ENCODE measurements at regions not wholly inside any gene's neighbourhood (a gene's known extent, or its start where the extent isn't known, plus 50 kb on each side); places are given as distances from the start of the nearest gene placed in this dataset.

DNA sequence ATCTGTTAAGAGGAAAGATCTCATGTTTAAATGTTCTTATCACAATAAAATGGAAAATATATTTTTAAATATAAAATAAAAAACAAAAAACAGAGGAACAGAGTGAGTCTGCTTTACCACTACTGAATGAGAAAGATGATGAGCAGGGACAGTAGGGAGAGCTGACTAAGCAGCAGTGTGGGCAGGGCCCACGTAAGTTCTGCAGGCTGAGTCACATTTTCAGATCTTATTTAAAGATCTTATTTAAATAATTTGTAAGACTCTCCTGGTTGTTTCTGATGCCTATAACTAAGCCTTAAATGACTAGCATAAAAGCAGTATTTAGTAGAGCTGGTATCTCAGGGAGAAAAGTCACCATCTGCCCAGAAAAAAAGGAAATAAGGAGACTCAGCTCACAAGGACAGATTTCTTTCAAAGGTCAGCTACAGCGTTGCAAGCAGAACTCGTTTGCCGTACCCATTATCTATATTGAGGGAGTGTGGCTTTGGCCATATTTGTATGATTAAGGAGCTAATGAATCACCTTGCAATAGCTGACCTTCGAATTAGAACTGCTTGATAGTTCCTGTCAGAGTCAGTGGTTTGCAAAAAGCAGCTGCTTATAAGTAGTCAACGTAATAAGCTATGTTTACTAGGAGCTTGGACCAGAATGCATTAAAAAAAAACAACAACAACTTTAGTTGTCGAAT lies 322.1 kb upstream of the CHAC2 start:
- DNase-seq: no peak

DNA sequence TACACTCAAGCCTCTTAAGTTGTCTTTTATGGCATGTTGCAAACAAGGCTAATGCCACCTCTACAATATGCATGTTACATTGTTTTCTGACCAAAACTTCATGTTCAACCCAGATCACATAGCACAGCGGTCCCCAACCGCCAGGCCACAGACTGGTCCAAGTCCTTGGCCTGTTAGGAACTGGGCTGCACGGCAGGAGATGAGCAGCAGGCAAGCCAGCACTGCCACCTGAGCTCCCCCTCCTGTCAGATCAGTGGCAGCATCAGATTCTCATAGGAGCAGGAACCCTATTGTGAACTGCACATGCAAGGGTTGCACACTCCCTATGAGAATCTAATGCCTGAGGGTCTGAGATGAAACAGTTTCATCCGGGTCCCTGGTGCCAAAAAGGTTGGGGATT lies 324.8 kb upstream of the CHAC2 start:
- no peak for DNase-seq

DNA sequence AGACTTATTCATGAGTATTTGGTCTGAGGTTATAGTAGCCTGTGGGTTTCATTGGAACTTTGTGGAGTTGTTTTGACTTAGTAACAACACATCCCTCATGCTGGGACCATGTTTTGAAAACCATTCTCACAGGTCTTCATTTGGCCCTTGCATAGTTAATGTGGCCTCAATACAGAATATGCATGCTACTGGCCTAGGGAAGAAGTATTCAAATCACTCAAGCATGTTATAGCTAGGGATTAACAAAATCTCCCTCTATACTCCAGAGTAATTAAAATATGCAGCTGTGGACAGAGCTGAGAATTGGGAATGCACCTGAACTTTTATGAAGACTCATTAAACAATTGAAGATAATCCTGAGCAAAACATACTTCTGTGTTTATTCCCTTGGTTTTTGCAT lies 325.5 kb upstream of the CHAC2 start:
- DNase-seq: no peak

GRCh38 chr2:53438692-53439091 lies 328.9 kb upstream of the CHAC2 start:
- DNase-seq: no peak

DNA sequence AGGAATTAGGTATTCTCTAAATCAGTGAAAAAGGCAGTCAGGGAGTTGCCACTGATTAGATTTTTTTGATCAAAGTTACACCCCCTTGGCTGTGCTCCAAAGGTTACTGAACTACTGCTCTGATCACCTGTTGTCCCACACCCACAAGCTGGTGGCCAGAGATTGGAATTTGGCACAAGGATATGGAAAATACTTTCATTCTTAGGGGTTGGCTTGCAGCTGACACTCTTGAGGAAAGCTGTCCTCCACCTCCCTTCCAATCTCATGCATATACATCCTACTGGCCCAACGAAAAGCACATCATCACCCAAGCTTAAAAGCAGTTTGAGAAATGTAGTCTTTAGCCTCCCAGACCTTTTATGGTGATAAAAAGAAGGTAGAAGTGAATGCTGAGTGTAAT lies 329.5 kb upstream of the CHAC2 start:
- no peak for DNase-seq

GRCh38 chr2:53437371-53437770 lies 330.2 kb upstream of the CHAC2 start:
- DNase-seq: no peak

DNA sequence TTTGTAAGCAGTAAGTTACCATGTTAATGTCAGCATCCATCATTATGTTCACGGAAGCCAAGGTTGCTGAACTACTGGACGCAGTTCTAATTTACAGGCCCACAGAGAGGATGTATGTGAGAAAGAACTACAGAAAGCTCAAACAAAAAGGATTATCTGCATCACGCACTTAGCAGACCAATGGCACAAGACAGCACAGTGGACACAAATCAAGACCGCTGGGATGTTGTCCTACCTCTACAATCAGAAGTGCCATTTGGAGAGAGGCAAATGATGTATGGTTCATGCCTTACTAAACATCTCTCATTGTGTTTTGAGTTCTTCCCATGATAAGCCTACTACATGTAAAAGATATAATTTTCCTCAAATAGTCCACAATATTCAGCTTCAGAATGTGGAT lies 330.7 kb upstream of the CHAC2 start:
- no peak for DNase-seq

DNA sequence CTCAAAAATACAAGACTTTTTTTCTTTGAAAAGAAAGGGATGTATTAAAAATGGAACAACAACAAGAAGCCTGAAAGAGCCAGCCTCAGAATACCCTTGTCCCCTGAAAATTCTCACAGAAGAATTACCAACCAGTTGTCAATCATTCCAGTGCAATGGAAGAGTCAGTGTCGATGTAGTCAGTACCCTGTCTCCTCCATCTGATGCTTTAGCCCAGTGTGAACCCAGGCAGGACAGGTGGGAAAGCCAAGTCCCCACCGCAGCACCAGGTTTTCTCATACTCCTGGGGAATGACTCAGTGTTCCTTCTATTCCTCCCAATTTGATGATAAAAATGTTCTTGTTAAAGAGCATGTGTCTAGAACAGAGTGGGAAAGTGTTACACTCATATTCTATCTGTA lies 332.0 kb upstream of the CHAC2 start:
- DNase-seq: no peak

DNA sequence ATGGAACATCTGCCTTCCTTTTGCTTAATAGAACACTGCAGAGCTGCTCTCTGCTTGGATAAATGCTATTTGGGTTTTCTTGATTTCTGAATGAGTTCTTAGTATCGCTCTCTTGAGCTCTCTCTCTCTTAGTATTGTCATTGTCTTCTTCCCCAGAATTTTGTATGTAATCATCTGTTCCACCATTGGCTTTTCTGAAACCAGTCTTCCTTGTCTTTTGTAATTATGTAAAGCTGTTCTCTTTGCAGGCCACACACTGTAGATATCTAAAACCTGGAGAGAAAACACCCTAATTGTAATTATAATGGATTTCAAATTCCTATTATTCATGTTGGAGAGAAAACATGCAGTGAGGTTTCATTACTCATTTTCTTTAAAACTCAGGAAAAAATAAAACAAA lies 333.1 kb upstream of the CHAC2 start:
- DNase-seq: no peak

- DNase-seq: no peak
Observed at GRCh38 chr2:53432936-53433335, 334.7 kb upstream of the CHAC2 start.

DNA sequence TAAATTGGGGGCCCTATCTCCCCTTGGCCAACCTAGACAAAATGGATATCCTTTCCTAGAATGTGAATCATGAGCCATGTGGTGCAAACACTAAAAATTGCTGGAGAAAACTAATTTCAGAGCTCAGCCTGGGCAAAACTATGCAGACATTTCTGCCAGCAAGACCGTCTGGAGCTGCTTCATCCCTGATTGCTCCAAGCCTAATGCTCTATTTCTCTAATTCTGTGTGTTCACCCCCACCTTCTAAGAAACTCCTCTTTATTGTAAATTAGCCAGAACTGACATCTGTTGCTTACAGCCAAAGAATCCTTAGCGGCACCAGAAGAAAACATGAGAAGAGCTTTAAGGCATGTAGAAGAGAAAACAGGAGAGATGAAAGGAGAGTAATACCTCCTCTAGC lies 337.7 kb upstream of the CHAC2 start:
- no peak for DNase-seq

DNA sequence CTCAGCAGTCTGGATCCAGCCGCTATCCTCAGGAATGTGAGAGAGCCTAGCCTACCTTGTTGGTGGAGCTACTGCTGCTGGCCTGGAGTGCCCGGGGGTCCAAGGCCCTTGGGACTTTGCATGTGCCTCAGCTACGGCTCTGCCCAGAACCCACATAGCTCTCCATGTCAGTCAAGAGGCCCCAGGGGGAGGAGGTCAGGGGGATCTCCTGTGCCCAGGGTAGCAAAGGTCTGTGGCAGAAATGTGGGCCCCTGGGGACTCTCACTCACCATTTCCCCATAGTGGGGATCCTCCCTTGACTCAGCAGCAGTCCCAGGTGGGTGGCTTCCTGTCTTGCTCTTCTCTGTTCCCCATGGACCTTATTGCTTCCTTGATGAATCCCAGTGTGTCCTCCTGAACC lies 342.7 kb upstream of the CHAC2 start:
- DNase-seq: no peak

GRCh38 chr2:53423465-53423864 lies 344.1 kb upstream of the CHAC2 start:
- DNase-seq: no peak

GRCh38 chr2:53422979-53423378 lies 344.6 kb upstream of the CHAC2 start:
- peak; percentile 33 for DNase-seq

GRCh38 chr2:53417385-53417784 lies 350.2 kb upstream of the CHAC2 start:
- no peak for DNase-seq

DNA sequence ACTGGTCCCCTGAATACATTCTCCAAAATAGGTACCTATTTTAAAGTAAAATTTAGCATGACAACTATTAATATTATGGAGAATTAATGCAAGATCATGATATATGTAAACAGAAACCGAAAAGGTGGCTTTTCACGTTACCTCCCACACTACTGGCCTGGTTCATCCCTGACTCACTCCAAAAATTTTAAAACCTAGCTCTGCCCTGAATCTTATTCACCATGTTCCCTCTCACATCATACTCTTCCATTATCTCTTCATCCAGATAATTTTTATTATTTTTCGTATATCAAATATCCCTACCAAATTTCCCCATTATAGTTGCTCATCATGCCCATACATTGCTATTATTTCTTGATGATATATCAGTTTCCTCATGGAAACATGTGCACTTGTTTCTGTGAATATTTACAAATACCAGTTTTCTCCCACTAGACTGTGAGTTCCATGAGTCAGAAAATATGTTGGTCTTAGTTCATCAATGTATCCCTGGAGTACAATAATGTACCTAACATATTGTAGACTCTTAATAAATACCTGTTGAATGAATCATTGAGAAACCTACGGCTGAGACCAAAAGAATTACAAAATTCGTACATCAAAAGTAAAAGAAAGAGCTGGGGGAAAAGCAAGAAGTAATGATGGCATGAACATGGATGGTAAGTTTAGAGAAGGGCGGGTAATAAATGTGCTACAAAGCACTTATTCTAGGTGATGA lies 360.1 kb upstream of the CHAC2 start:
- DNase-seq: no peak

DNA sequence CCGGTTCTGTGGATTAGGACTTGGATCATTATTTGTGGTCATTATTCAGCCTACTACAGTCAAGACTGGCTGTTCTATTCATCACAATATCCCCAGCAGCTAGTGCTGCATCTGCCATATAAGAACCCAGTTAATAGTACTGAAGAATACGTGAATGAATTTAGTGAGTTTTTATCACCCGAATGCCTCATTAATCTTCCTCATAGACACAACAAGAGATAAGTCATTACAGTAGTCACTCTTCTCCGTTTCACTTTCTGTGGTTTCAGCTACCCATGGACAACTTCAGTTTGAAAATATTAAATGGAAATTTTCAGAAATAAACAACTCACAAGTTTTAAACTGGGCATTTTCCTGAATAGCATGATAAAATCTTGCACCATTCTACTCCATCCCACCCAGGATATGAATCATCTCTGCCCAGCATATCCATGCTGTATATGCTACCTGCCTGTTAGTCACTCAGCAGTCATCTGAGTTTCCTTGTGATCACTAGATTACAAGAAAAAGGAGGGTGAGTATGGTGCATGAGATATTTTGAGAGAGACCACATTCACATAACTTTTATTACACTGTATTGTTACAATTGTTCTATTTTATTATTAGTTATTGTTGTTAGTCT lies 363.7 kb upstream of the CHAC2 start:
- DNase-seq: no peak

DNA sequence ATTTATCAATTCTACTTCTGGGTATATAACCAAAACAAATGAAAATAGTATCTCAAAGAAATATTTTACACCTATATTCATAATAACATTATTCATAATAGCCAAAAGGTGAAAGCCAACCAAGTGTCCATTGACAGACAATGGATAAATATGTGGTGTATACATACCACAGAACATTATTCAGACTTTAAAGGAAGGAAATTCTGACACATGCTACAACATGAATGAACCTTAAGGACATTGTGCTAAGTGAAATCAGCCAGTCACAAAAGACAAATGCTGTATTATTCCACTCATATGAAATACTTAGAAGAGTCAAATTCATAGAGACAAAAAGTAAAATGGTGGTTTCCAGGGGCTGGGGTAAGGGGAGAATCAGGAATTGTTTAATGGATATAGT lies 370.5 kb upstream of the CHAC2 start:
- no peak for DNase-seq

GRCh38 chr2:53381271-53381670 lies 386.3 kb upstream of the CHAC2 start:
- DNase-seq: no peak

DNA sequence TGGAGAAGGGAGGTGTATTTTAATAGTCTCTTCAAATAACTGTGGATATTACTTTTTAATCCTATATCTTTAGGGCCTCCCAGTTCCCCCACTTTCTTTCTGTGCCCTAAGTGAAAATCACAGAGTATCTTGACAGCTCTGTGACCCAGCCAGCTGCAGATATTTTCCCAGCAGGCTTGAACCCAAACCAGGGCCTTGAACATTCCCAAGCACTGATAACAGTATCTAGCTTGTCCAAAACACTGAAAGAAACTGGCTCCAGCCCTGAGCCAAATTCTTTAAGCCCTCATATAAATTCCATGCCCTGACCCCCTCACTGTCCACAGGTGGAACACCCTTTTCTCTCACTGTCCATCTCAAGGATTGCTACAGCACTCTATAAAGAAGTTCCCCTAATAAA lies 388.1 kb upstream of the CHAC2 start:
- no peak for DNase-seq

DNA sequence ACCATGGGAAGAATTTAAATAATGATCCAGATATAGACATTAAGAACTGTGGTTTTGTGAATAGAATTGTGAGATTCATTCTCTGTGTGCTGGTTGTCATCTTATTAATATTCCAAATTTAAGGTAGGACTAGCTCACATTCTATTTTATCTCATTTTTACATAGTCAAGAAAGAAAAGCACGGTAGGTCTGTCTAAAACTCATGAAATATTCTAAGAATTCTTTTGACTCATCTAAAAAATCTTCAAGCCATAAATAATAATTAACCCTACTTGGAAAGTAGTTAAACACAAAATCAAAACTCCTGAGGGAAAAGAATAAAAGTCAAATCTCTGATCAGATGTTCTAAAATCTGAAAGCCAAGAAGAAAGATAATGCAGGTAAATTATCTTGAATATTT lies 388.8 kb upstream of the CHAC2 start:
- no peak for DNase-seq

DNA sequence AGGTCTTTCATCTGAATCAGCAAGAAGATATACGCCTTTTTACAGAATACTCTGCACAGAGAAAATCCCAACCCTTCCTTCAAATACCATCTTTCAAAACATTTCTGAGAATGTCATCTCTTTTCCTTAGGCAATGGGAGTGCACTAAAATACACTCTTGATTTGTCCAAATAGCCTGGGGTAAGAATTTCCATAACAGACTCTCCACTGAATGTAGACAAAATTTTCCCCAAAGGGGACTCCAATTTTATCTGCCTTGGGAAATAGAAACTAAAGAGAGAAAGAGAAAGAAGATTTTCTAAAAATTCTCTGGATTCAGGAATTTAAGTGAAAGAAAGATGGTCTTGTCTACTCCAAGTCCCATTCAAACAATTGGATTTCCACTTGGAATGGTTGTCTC lies 394.5 kb upstream of the CHAC2 start:
- DNase-seq: no peak

DNA sequence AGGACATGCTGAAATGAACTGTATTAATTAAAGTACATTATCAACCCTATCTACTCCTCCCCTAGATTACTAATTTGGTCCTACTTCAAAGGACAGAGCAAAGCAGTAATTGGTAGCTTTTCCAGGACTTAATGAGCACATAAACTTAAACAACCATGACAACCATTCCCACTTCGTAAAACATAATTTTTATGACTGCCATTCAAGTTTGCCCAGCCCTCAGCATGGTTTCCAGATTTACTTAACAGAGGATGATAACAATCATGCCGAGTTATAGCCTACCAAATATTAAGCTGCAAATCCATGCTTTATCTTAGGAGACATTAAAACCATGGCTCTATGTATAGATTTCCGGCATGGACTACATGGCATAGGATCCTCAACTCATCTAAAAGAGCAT lies 401.1 kb upstream of the CHAC2 start:
- no peak for DNase-seq

DNA sequence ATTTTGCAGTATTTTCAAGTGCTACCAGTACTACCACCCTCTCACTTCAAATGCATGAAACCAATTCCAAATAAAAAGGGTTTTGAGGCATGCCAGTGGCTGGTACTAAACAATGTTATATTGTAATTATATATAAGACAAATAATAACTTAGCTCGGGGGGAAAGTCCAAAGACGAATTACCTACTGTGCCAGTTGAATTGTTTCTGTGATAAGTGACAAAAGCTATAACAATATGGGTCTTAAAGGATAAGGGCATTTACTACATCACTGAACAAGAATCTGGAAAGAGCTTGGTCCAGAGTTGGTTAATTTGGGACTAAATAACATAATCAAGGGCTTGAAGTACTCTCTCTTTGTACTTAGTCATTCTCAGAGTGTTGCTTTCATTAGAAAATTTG lies 404.7 kb upstream of the CHAC2 start:
- no peak for DNase-seq
